AML-193 (cell line): ENCODE measurements at regions not wholly inside any gene's neighbourhood (a gene's known extent, or its start where the extent isn't known, plus 50 kb on each side); places are given as distances from the start of the nearest gene placed in this dataset.
A peak's percentile ranks its signal among the peaks of the same experiment; 100 is the strongest.

Source experiments
- DNase-seq, 2 experiments: peaks; one replicate each; lab custom pipeline; 2025; lab: John Stamatoyannopoulos, UW

GRCh38 chrX:120021927-120022326, 55.6 kb downstream of the RHOXF2B start:
- DNase-seq = peak; percentile 1 to 16

DNA sequence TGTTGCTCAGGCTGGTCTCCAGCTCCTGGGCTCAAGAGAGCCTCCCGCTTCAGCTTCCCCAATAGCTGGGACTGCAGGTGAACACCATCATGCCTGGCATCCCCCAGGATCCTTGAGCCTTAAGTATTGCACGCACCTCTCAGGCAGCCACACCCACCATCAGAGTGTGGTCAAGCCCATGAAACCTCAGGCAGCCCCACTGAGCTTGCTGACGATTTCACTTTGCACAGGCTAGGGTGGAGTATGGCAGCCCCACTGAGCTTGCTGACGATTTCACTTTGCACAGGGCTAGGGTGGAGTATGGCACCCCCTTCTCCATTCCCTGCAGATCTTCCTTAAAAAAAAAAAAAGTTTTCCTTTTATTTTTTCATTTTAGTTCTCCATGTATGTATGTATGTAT, 57.2 kb downstream of the RHOXF2B start:
- no peak for DNase-seq

DNA sequence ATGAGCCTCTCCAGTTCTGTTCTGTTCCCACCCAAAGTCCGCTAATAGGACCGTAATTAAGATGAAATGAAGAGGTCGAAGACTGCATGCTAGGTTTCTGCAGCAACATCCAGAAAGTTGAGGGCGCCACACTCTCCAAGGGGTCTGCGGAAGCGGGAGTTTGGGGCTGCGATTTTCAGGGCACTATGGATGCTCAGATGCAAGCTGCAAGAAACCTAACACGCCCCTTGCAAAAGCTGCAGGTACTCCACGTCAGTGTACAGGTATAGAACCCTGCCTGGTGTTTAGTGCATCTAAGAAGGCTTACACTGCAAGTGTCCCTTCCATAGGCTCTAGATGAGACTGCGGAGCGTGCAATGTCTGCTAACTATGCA, 61.4 kb downstream of the RHOXF2B start:
- DNase-seq = no peak

DNA sequence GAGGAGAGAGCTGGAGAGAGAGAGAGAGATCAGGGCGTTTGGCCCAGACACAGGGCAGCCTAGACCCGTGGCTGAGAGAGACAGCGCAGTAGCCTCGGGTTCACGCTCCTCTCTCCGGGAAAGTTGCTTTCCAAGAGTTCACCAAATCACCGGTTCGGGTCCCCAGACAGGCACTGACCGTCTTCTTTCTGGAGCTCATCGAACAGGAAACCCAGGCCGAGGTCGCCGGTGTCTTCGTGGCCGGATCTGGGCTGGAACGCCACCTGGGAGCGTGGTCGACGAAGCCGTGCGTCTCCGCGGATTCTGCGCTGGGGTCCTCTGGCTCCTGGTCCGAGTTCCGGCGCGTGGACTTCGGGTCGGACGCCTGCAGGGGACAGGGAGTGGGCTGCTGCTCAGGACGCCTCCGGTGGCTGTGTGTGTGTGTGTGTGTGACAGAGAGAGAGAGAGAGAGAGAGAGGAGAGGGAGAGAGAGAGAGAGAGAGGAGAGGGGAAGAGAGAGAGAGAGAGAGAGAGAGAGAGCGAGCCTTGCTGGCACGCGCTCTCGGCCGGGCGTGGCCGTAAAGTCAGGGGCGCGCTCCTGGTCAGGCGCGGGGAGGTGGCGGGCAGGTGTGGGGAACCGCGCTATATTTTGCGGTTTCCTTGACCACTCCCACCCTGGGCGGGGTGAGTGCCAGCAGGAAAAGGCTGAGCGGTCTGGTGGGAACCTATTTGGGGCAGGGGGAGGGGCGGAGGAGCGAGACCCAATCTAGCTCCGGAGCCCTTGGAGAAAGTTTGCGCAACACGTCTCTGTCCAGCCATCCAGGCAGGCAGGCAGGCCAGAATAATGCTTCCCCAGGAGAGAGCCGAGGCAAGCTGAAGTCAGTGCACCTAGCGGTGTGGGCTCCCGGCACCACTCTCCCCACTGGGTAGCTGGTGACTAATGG, 62.1 kb downstream of the RHOXF2B start:
- DNase-seq = no peak

DNA sequence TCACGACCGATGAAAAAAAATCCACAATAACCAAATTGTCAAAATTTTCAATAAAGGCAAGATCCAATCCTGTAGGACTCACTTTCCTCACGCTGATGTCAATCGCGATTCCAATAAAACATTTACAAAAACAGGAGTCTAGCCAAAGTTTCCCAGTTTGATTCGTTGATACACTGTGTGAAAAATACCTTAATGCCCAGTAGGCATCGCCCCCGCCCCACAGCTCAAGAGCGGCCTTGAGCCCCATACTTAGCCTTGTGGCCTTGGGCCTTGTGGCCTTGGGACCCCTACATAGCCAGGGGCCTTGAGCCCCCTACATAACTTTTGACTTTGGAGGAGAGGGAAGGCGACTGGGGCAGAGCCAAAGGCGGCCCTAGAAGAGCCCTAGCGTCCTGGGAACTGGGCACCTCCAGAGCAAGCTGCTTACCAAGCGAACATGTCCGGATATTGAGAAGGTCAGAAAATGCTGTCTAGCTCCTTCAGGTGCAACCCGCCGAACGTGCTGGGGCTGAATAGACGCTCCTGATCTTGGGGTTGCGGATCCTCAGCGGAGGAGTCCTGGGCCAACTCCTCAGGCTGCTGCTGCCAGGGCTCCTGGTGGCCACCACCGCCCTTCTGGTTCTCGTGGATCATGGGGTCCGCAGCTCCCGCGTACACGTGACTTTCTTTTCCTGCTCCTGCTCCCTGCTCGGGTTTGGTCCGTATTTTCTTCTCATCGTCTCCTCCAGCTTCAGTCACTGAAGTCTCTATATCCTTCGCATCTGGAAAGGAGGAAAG, 62.9 kb downstream of the RHOXF2B start:
- DNase-seq = no peak

DNA sequence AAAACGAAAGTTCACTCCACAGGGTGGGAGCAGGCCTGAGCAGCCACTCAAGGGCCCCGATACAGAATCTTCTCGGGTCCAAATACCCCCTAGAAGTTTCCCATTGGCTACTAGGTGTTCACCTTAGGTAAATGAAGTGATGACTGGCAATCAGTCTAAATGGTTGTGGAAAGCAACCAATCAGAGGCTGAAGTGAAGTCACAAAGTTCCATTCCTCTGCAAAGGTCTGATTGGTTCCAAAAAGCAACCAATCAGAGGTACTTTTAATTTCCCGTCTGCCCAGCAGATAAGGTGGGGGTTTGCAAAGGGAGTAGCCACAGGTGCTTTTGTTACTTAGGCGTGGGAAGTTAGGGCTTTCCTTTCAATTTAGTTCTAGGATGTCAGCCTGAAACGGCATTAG, 58.2 kb upstream of the NKAP start:
- DNase-seq = no peak

DNA sequence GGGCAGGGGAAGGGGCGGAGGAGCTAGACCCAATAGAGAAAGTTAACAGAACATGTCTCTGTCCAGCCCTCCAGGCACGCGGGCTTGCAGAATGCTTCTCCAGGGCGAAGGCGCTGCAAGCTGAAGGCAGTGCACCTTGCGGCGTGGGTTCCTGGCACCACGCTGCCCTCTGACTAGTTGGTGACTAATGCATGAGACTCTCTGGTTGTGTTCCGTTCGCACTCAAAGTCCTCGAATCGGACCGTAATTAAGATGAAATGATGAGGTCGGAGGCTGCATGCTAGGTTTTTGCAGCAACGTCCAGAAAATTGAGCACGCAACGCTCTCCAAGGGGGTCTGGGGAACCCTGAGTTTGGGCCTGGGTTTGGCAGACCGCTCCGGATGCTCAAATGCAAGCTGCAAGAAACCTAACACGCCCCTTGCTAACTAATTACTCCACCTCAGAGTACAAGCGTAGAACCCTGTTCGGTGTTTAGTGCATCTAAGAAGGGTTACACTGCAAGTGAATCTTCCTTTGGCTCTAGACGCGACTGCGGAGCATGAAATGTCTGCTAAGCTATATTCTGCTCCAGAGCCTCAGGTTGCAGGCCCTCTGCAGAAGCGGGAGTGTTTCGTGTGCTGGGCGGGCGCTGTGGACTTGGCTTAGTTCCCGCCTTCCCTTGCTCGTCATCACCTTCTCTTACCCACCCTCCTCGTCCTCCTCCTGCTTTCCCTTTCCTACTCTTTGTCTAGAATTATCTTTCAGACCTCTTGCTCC, 57.1 kb upstream of the NKAP start:
- DNase-seq = no peak

- no peak for DNase-seq
These were observed 55.6 kb upstream of the NKAP start for GRCh38 chrX:119999087-119999634.

DNA sequence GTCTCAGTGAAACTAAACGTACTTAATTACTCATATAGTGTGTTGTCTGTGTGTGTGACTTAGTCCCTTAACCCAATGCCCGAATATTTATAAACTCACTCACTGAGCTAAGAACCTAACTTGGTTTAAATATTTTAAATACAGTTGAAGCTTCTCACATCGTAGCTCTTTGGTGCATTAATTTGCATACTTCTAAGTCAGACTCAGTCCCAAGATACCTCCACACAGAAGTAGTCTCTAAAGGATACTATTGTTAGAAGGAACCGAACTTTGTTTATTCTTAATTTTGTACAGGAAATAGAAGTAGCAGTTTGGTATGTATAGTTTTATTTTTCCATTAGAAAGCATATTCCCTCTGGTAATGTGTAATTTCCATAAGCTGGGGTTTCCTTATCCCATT, 54.0 kb upstream of the NKAP start:
- DNase-seq = no peak

GRCh38 chrX:119996600-119997524, 53.3 kb upstream of the NKAP start:
- DNase-seq = no peak

- no peak for DNase-seq
These were observed 52.5 kb upstream of the NKAP start for GRCh38 chrX:119996069-119996468.
